ENCODE measurements at regions not wholly inside any gene's neighbourhood (a gene's known extent, or its start where the extent isn't known, plus 50 kb on each side); places are given as distances from the start of the nearest gene placed in this dataset.

- Histone ChIP-seq H3K9me3 (0 out of 2 replicates have a peak, but pooled peaks cover 6% of the 10 kb centered on the region), H3K4me3 (ENCODE audit: low read depth, low read length) (no peak overlapping the region), H3K36me3 (ENCODE audit: control insufficient read depth, insufficient read depth, low read length) (no peaks in the 10 kb centered on the region), H3K27me3 (replicated peaks; ENCODE audit: control insufficient read depth, insufficient read depth, low read length) (no peaks in the 10 kb centered on the region), H3K4me1 (peaks cover 9% of the 10 kb centered on the region)
- peak; percentile 74 to 79 for DNase-seq
- POLR2A ChIA-PET, result no interaction called here
- intact Hi-C loops (cut with micrococcal nuclease; ENCODE audit: unreplicated experiment), result loop anchor here (1.0 to 5.0 kb wide), 8 partner anchors 19 to 767 kb away; partner anchors contain the start of gene MAF
- no peaks in the 10 kb centered on the region for H3K36me3 Mint-ChIP-seq (ENCODE audit: insufficient read depth, unreplicated experiment)
- CTCF ChIA-PET, result interaction anchor here (0.6 to 2.2 kb wide), 15 partner anchors 11 to 1481 kb away, joined by 3 to 15 read pairs (median 4); no protein-coding TSS in a partner anchor
- H3K9me3 Mint-ChIP-seq (ENCODE audit: unreplicated experiment), result no peaks in the 10 kb centered on the region
- no peaks in the 10 kb centered on the region for H3K27me3 Mint-ChIP-seq (ENCODE audit: insufficient read depth, unreplicated experiment)
- peaks cover 10% of the 10 kb centered on the region for H3K4me1 Mint-ChIP-seq (ENCODE audit: low read depth, unreplicated experiment)
- no peak overlapping the region for H3K27ac Mint-ChIP-seq (ENCODE audit: unreplicated experiment)
- peak; percentile 68 to 84 for TF ChIP-seq CTCF (IDR thresholded peaks at IDR 0.05; ENCODE audit: insufficient read depth in 1 of 2, low read depth in 1 of 2, low read length in 1 of 2, severe bottlenecking in 1 of 2, unreplicated experiment in 1 of 2)
- H3K4me3 Mint-ChIP-seq (ENCODE audit: unreplicated experiment), result no peak overlapping the region
- no TSS peak for BruUV-seq (replicated peaks)
Observed at GRCh38 chr16:80369138-80369958, 171.4 kb upstream of the DYNLRB2 start.

GRCh38 chr16:80367037-80367658, 173.6 kb upstream of the DYNLRB2 start:
- Mint-ChIP-seq H3K4me1 (ENCODE audit: low read depth, unreplicated experiment) (peaks cover 10% of the 10 kb centered on the region), H3K9me3 (ENCODE audit: unreplicated experiment) (no peaks in the 10 kb centered on the region), H3K36me3 (ENCODE audit: insufficient read depth, unreplicated experiment) (no peaks in the 10 kb centered on the region), H3K4me3 (ENCODE audit: unreplicated experiment) (no peak overlapping the region), H3K27ac (ENCODE audit: unreplicated experiment) (no peak overlapping the region), H3K27me3 (ENCODE audit: insufficient read depth, unreplicated experiment) (no peaks in the 10 kb centered on the region)
- no peak for TF ChIP-seq CTCF (IDR thresholded peaks at IDR 0.05; ENCODE audit: insufficient read depth in 1 of 2, low read depth in 1 of 2, low read length in 1 of 2, severe bottlenecking in 1 of 2, unreplicated experiment in 1 of 2)
- no peaks in the 10 kb centered on the region for H3K27me3 ChIP-seq (replicated peaks; ENCODE audit: control insufficient read depth, insufficient read depth, low read length)
- H3K9me3 ChIP-seq, result no peaks in the 10 kb centered on the region
- BruUV-seq (replicated peaks), result no TSS peak
- CTCF ChIA-PET, result interaction anchor here (0.8 kb wide), 1 partner anchor 96 kb away, joined by 4 read pairs; no protein-coding TSS in a partner anchor
- POLR2A ChIA-PET, result interaction anchor here (0.6 kb wide), 1 partner anchor 157 kb away, joined by 4 read pairs; no protein-coding TSS in a partner anchor
- H3K4me3 ChIP-seq (ENCODE audit: low read depth, low read length), result no peak overlapping the region
- H3K4me1 ChIP-seq, result peaks cover 9% of the 10 kb centered on the region
- no peak for DNase-seq
- intact Hi-C loops (cut with micrococcal nuclease; ENCODE audit: unreplicated experiment), result loop anchor here (5.0 kb wide), 2 partner anchors 100 to 765 kb away; partner anchors contain the start of gene MAF
- no peaks in the 10 kb centered on the region for H3K36me3 ChIP-seq (ENCODE audit: control insufficient read depth, insufficient read depth, low read length)

- Histone ChIP-seq H3K4me3 (ENCODE audit: low read depth, low read length) (no peak overlapping the region), H3K36me3 (ENCODE audit: control insufficient read depth, insufficient read depth, low read length) (no peaks in the 10 kb centered on the region), H3K27me3 (replicated peaks; ENCODE audit: control insufficient read depth, insufficient read depth, low read length) (no peaks in the 10 kb centered on the region), H3K4me1 (peaks cover 9% of the 10 kb centered on the region), H3K9me3 (no peaks in the 10 kb centered on the region)
- BruUV-seq (replicated peaks), result no TSS peak
- H3K27ac Mint-ChIP-seq (ENCODE audit: unreplicated experiment), result no peak overlapping the region
- no peak for DNase-seq
- no peaks in the 10 kb centered on the region for H3K27me3 Mint-ChIP-seq (ENCODE audit: insufficient read depth, unreplicated experiment)
- H3K9me3 Mint-ChIP-seq (ENCODE audit: unreplicated experiment), result no peaks in the 10 kb centered on the region
- TF ChIP-seq CTCF (IDR thresholded peaks at IDR 0.05; ENCODE audit: insufficient read depth in 1 of 2, low read depth in 1 of 2, low read length in 1 of 2, severe bottlenecking in 1 of 2, unreplicated experiment in 1 of 2), result no peak
- H3K4me1 Mint-ChIP-seq (ENCODE audit: low read depth, unreplicated experiment), result peaks cover 17% of the 10 kb centered on the region
- intact Hi-C loops (cut with micrococcal nuclease; ENCODE audit: unreplicated experiment), result loop anchor here (5.0 kb wide), 2 partner anchors 101 to 764 kb away; partner anchors contain the start of gene MAF
- ChIA-PET CTCF (no interaction called here), POLR2A (no interaction called here)
- H3K36me3 Mint-ChIP-seq (ENCODE audit: insufficient read depth, unreplicated experiment), result no peaks in the 10 kb centered on the region
- H3K4me3 Mint-ChIP-seq (ENCODE audit: unreplicated experiment), result no peak overlapping the region
Observed at GRCh38 chr16:80366023-80366422, 174.8 kb upstream of the DYNLRB2 start.

All from Caco-2 (cell line).